NCI-H2171 treated with DMSO at 0.1 percent for 48 hours (cell line): ENCODE measurements at regions not wholly inside any gene's neighbourhood (a gene's known extent, or its start where the extent isn't known, plus 50 kb on each side); places are given as distances from the start of the nearest gene placed in this dataset.
A peak's percentile ranks its signal among the peaks of the same experiment; 100 is the strongest.

Experiments used
- DNase-seq: peaks from one replicate; lab custom pipeline; 2025; lab: John Stamatoyannopoulos, UW

DNA sequence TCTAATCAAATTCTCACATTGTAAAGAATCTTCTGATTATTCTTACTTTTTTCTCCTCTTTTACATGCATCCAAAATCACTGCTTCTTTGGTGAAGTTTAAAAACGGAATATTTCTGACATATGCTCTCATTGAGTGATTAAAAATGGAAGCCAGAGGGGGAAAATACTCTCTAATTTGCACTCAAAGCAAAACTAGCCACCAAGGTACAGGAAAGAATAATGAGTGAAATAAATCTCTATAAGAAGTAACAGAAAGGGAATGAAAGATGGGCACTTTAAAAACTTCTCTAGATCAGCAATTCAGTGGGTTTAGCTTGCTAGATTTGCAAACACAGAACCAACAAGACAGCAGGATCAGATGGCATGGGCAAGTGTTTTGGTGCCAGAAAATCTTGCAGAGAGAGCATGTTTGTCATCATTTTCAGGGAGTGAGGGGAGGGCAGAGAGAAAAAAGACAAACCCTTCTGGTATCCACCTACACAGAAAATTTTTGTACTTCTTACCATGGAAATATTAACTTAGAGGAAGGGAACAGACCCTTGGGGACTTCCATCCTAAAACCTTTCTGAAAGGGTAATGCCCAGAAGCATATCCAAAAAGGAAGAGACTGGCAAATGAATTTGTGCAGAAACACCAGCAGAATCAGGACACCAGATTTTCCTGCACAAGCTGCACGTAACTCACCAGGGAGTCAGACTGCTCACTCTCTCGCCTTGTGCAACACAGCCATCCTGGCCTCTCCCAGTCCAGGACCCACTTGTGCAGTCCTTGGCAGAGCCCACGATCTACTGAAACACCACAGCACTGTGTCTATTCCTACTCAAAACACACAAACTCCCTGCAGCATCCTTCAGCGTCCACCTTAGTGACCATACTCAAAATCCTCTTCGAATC lies 270.2 kb upstream of the PRDM1 start:
- peak; percentile 33 for DNase-seq

DNA sequence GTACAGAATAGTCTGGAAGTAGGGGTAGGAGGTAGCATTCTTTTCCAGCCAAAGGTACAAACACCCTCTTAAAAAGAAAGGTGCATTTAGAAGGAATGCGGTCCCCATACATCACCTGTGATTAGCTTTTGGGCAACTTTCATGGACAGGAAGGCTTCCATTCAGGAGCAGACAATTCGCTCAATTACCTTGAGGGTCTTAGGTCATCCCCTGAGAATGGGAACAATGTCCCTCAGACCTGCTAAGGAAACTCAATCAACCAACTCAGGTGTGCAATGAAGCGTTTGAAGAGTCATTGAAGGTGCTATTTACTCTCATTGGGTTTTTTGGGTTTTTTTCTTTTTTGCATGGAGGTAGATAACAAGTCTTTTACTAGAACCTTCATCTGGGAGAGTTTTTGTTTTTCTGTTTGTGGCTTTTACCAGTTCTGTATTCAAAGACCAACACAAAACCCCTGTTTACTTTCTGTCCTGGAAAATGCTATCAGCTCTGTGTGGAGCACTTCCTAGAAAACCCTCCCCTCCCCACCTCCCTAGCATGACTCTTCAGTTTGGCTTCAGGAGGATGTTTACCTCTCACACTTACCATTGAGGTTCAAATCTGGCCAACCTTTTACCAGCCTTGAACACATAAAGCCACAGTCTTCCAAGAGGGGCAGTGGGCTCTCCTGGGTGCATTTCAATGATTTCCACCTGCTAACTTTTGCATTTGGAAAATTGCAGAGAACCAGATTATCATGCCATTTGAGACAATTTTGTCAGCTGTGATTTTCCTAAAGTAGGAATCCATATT lies 271.2 kb upstream of the PRDM1 start:
- DNase-seq: no peak

DNA sequence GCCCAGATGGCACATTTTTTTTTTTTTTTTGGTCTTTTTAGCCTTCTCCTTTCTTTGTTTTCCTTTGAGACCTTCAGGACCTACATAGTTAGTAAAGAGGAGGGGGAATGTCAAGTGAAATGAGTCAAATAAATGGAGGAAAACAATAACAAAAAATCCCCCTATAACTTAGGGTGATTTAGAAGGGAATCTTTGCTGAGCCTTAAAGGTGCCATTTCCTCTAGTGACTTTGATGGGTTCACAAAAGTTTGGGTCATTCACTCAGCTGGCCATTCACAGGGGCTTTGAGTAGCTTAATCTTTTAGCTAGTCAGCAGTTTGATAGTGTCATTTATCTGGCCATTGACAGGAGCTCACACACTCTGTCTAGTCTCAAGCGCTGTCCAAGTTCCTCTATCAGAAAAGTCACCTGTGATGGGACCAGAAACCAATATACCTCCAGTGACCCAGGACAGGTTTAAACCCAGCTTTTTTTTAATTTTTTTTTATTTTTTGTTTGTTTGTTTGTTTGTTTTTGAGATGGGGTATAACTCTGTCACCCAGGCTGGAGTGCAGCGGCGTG lies 275.1 kb upstream of the PRDM1 start:
- DNase-seq: no peak

DNA sequence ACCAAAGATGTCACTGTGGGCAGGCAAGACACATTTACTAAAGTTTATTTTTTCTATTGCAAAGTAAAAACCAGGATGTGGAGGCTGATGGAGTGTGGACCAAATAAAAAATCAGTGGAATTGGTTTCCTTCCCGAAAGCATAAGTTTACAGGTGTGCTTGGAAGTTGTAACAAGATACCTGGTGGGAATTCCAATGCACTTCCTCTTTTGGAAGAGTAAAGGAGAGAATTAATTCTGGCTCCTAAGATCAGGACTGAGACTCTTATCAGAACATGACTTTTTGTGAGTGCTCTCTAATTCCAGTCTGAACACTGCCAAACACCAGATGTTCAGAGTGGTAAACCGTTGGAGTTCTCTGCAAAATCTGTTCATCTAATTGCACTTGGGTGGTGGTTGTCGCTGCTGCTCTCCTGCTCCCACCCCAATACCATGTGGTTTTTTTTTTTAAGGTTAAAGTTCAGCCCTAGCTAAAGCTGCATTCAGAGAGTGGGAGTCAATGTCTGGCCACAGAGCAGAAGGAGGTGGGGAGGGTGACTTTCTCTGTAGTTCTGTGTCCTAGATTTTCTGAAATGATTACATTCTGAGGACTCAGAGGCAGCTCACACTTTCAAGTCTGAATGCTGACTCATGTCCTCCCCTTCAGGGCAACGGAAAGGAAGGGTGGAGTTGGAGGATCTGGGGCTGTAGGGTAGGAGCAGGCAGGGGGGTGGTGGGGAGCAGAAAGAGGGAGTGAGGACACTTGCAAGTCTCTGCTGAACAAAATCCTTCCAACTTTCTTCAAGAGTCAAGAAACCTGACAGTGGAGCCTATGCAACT lies 275.8 kb upstream of the PRDM1 start:
- peak; percentile 97 for DNase-seq

DNA sequence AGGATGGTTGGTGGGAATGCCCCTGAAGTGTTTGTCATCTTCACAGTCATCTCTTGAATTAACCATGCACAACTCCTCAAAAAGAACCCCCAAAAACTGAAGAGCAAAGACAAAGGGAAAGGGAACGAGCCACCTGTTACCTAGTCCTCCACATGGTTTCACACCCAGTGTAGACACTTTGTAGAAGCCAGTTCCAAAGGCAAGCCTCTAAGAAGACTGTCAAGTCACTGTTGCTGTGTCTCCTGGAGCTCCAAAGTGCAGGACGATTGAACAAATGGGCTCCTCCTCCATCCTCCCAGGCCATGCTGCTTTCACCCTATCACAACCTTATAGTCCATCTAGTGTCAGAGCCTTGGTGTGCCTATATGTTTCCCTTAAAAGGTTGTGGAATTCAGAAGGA lies 277.6 kb upstream of the PRDM1 start:
- DNase-seq: no peak

DNA sequence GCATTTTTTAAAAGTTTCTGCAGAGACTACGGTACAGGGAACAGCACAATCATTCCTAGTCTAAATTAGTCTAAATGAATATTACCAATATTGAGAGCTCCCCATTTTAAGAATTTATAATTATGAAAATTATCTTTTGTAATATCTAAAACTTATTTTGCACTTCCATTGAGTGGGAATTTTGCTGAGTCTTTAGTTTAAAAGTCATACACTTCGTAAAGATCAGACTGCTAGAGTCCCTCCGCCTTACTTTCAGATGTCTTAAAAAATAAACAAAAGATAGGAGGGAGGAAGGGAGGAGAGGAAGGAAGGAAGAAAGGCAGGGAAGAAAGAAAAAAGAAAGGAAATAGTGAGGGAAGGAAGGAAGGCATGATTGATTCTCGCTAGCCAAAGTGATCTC lies 278.2 kb upstream of the PRDM1 start:
- no peak for DNase-seq

DNA sequence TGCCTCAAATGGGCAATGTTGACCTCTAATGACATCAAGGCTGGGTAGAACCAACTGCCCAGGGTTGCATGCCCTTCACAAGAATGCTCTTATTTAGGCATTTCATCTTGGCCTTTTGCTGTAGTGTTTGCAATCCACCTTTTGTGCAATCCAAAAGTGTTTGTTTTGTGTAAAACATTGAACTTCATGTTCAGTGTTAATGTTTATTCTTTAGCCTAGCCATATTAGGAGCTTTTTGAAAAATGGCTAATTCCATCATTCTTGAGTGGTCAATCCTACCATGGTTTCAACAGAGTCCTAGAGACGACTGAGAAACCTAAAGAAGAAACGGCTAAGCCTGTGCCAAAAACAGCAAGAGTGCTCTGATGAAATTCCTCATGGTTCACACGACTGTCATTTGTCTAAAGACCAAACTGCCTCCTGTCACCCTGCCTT lies 279.6 kb upstream of the PRDM1 start:
- DNase-seq: no peak

DNA sequence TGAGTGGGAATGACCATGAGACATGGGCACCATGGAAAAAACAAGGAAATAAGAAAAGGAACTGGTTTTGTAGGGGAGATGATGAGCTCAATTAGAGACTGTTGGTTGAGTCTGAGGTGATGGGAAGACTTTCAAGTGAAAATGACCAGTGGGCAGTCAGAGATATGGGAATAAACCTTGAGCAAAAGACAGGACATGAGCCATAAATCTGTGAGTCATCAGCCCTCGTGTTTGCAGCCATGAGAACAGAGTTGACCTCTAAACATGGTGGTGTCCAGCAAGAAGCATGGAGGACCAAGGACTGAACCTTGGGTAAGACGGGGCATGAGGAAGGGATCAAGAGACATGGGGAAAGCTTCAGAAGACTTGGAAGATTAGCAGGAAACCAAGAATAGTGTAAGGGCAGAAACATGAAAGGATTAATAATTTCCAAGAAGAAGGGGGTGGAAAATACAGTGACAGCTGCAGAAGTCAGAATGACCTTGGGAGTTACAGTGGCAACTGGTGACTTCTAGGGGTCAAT lies 280.6 kb upstream of the PRDM1 start:
- no peak for DNase-seq

DNA sequence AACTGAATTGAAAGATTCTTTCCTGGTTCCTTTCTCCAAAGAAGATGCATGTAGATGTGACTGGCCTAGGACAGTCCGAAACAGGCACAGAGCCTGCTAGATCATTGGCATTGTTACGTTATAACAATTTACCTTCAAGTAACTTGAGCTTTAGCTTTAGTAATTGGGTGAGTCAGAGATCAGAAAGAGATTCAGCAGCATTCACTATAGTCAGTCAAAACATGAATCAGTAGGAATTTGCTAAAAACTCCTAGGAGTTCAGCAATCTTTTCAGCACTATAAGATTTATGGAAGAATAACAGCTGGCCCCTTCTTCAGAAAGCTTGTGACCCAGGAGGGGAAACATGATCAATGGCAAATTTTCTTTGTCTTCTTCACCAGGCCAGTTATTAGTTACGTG lies 281.7 kb upstream of the PRDM1 start:
- DNase-seq: no peak

DNA sequence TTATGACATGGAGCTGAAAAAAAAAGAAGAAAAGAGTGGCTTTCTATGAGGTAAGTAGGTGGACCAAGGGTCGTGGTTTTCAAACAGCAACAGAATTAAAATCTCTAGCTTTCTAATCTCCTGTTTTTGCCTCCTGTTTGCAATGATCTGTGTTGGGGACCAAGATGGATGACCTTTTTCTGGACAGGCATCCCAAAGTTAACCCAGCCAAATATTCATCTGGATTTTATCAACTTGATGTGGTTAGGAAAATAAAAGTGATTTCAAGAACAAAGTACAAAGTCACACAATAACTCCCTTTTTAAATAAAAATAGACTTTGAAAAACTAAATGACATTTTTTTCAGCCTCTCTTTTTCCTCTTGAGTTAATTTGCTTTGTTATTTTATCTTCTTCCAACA lies 282.1 kb upstream of the PRDM1 start:
- DNase-seq: no peak

DNA sequence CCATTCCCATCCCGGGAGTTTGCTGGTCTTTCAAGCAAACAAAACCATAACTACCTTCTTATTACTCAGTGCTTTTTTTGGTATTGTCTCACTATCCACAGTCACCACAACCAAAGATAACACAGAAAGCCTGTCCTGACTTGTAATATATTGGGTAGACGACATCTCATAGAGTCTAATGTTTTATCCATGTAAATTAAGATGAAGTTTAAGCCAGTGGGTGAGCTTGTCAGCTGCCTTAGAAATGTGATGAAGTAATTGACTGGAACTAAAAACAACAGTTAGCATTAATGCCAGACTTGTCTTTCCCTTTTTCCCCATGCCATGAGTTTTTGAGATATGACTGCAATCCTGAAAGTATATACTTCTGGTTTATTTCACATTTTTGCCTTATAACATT lies 282.7 kb upstream of the PRDM1 start:
- no peak for DNase-seq

DNA sequence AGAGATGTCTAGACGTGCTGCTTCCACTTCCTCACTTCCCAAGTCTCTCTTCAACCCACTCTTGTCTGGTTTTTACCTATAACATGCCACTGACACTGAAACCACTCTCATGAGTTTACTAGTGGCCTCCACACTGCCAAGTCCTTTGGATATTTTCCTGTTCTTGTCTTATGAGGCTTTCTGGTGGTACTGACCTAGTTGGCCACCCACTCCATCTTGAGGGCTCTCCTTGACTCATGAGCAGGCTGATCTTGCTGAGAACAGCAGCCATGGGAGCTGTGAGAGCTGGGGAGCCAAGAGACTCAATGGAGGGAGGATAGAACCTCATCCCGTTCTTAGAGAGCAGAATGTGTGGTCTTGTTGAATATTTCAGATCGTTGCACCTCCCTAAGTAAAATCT lies 283.4 kb upstream of the PRDM1 start:
- DNase-seq: no peak

DNA sequence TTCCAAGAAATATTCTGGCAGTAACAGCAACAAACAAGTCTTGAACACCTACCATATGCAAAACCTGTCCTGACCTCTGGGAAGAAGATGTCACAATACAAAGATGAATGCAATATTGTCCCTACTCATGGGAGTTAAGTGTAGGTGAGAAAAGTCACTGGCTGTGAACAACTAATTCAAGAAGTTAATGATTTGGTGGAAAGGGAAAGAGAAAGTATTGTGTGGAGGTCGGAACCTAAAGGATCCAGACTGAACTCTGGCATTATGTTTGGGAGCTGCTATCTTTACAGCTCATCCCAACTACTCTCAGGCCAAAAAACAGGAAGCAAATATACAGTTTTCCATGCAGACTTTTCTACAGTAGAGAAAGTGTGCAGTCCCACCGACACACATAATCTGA lies 285.3 kb upstream of the PRDM1 start:
- DNase-seq: no peak

DNA sequence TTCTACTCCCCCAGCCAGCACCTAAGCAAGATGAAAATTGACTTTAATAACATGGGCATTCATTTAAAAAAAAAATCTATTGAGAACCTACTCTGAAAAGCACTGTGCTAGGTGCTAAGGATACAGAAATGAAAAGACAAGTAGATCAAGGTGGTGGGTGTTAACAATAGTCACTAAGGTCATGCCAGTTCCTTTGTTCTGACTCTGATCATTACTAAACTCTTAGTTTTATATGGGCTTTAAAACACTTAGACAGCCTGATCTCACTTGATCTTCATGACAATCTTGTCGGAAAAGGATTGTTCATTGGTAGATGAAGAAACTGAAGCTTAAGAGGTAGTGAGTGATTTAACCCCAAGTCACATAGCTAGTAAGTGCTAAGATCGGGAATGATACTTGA lies 285.7 kb upstream of the PRDM1 start:
- no peak for DNase-seq

DNA sequence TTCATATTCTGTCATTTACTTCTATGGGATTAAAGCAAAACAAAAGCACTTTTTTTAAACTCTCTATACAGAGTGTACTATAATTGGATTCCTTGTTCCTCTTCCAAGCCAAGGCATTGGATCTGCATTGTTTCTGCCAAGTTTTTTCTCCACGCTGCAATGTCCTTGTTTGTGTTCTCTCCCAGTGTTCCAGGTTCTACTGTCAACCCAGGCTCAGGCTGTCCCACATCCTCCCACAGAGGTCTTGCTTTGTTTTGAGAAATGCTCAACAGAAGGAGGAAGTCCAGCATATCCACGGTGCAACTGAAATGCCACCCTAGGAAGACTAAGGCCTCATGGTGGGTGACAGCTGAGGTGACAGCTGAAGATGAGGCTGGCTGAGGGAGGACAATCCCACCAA lies 287.1 kb upstream of the PRDM1 start:
- no peak for DNase-seq

DNA sequence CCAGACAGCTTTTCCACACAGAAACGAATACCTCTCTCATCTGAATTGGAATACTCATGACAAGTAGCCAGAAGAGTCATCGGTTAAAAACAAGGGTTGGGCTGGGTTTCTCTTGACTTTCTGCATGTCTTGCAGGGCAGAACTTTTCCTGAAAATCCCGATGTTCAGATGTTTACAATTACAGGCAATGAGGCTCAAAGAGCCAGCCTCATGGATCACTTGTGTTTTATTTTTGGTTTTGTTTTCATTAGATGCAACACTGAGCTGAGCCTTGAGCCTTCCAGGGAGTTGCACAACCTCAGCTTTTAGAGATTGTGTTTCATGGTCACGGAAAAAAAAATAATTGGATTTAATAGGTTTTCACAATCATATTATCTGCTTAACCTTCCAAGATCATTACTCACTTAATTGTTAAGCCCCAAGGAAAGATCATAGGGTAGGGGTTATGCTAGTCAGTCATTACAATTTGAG lies 288.1 kb upstream of the PRDM1 start:
- DNase-seq: no peak

DNA sequence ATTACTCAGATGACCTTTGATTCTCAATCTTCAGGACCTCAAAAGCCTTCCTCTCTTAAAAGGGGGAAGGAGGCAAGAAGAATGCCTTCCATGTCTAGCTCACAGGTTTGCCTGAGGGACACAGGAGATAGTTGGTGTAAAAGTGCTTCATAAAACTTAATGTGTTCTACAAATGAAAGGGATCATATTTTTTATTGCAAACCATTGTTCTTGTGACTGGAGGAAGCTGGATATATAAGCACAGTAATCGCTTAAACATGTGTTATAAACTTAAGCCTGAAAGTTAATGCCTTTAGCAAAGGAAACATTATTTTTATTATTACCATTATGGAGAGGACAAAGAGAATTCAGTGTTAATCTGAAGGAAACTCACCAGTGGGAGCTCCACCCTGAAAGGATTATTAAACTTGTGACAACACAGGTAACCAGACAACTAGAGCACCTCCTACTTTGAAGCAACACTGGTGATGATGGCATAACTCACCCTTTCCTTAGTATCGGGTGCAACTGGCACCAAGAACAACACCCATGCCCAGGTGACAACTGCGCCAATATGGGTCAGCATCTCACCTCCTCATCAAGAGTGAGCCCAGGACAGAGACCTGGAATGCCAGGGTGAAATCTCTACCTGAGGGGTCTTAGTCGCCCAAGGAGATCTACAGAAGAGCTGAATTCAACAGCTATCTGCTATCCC lies 288.7 kb upstream of the PRDM1 start:
- no peak for DNase-seq

DNA sequence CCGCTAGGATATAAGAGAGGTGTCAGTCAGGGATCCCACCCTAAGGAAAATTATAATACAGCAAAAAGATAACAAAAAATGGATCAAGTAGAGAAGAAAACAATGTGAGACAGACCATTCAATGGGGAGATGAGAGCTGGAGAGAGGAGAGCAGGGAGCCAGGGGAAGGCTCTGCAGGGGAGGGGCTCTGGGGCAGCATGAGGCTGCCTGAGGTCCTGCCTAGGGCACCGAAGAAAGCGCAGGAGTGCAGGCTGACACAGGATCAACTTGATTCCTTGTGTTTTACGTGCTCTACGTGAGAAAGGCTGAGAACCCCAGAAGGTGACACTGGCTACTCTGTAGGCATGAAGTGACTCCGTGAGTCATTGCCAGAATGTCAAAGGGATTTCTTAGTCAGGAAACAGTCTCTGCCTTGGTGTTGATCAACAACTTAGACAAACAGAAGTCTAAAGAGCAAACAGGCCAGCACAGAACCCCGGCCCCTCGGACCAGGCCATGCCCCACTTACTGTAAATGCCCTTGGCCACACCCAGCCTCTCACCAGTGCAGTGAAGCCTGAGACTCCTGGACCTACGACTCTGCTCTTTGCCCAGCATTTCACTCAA lies 290.1 kb upstream of the PRDM1 start:
- no peak for DNase-seq

DNA sequence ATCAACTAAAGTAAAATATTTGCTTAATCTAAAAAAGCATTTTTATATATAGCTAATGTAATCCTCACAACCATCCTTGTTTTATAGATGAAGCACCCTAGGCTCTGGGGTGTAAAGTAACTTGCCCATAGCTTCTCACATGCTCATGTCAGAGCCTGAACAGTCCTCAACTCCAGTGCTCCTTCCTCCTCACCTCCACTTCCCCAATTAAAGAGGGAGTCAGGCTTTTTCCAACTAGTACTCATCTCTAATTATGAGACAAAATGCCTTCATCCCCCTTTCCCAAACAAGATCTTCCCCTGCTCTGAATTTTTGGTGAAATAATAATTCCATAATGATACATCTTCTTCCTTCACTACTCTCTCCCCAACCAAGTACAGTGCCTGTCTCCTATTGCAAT lies 290.8 kb upstream of the PRDM1 start:
- DNase-seq: no peak

DNA sequence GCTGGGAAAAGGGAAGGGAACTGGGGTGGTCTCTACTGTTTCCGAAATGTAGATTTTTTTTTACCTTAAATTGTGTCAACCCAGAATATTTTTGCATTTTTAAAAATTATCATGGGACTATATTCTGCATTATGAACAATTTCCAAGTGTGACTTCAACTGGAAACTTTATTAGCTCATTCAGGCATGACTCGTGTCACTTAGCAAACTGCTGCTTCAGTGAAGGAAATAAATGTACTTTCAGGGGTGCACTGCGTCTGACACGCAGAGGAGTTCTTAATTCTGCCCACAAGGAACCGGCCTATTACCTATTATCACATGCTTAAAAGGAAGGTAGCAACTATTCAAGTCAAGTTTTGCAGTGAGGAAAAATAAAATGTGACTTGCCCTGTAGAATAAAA lies 291.3 kb upstream of the PRDM1 start:
- no peak for DNase-seq

DNA sequence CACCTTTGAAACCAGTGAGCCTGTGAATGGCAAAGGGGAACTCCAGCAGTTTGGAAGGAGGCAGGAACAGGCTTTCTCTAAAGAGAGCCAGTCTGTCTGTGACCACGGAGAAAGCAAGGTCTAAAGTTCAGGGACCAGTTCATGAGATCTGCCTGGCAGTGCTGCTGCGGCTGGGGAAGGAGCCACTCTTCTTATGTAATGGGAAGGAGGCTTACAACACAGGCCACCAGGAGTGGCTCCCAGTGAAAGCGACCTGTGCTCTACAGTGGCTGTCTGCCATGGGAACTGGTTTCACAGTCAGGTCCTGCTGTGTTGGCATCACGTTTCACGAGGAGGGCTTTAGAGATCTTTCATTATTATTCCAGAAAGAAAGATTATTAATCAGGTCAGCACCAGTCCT lies 291.9 kb upstream of the PRDM1 start:
- DNase-seq: no peak
